ENCODE measurements at regions not wholly inside any gene's neighbourhood (a gene's known extent, or its start where the extent isn't known, plus 50 kb on each side); places are given as distances from the start of the nearest gene placed in this dataset.

DNA sequence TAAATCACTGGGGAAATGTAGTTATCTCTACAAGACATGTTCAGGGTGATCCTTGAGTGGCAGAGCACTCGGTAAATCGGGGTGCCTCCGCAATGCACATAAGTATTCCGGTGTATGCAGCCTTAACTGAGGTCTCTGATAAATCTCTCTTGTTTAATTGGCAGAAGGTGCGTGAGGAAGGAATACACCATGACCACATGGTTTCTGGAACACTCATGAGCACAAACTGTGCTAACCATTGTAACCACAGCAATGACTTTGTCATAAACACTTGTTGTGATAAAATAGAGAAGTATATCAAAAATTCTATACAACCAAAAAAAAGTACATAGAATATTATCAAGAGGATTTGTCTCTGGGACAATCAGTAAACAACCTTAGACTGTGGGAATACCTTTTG, 146.8 kb upstream of the DIO2 start:
- Histone ChIP-seq H4K20me1 (ENCODE audit: insufficient read depth, low read length) (no peaks in the 10 kb centered on the region), H3F3A (ENCODE audit: insufficient read depth, low read length) (no peaks in the 10 kb centered on the region), H3K4me1 (ENCODE audit: low read length) (no peaks in the 10 kb centered on the region), H3K9ac (ENCODE audit: low read length) (no peak overlapping the region), H3K27me3 (replicated peaks; ENCODE audit: insufficient read depth, low read length) (no peaks in the 10 kb centered on the region), H3K79me2 (ENCODE audit: low read length) (no peaks in the 10 kb centered on the region), H3K9me2 (replicated peaks; ENCODE audit: insufficient read depth, low read length) (no peaks in the 10 kb centered on the region), H2AFZ (ENCODE audit: low read length) (no peak overlapping the region), H3K27ac (ENCODE audit: low read length) (no peak overlapping the region), H3K36me3 (replicated peaks; ENCODE audit: insufficient read depth, low read length) (no peaks in the 10 kb centered on the region), H3K4me3 (ENCODE audit: low read length) (no peak overlapping the region), H3K4me2 (ENCODE audit: low read depth, low read length) (no peak overlapping the region), H3K9me3 (replicated peaks; ENCODE audit: insufficient read depth, low read length) (no peaks in the 10 kb centered on the region)
- DNase-seq = no peak
- TF ChIP-seq EZH2phosphoT487 (IDR thresholded peaks at IDR 0.05; ENCODE audit: low read length) (no peak), EZH2 (optimal IDR thresholded peaks at IDR 0.05; ENCODE audit: low read depth, low read length) (no peak)
- TF ChIP-seq, protein P1, sequence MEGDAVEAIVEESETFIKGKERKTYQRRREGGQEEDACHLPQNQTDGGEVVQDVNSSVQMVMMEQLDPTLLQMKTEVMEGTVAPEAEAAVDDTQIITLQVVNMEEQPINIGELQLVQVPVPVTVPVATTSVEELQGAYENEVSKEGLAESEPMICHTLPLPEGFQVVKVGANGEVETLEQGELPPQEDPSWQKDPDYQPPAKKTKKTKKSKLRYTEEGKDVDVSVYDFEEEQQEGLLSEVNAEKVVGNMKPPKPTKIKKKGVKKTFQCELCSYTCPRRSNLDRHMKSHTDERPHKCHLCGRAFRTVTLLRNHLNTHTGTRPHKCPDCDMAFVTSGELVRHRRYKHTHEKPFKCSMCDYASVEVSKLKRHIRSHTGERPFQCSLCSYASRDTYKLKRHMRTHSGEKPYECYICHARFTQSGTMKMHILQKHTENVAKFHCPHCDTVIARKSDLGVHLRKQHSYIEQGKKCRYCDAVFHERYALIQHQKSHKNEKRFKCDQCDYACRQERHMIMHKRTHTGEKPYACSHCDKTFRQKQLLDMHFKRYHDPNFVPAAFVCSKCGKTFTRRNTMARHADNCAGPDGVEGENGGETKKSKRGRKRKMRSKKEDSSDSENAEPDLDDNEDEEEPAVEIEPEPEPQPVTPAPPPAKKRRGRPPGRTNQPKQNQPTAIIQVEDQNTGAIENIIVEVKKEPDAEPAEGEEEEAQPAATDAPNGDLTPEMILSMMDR (IDR thresholded peaks at IDR 0.05; ENCODE audit: low read length) = no peak

DNA sequence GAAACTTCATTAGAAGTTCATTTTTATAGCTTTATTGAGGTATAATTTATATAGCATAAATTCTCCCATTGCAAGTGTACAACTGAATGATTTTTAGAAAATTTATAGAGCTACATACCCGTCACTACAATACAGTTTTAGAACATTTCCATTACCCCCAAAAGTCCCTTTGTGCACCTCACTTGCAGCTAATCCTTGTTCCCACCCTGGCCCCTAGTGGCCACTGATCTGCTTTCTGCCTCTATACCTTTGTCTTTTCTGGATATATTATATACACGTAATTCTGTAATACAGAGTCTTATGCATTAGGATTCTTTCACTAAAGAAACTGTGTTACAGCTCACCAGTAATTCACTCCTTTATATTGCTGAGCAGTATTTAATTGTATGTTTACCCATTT, 145.1 kb upstream of the DIO2 start:
- H3K9ac ChIP-seq (ENCODE audit: low read length) = no peak overlapping the region

DNA sequence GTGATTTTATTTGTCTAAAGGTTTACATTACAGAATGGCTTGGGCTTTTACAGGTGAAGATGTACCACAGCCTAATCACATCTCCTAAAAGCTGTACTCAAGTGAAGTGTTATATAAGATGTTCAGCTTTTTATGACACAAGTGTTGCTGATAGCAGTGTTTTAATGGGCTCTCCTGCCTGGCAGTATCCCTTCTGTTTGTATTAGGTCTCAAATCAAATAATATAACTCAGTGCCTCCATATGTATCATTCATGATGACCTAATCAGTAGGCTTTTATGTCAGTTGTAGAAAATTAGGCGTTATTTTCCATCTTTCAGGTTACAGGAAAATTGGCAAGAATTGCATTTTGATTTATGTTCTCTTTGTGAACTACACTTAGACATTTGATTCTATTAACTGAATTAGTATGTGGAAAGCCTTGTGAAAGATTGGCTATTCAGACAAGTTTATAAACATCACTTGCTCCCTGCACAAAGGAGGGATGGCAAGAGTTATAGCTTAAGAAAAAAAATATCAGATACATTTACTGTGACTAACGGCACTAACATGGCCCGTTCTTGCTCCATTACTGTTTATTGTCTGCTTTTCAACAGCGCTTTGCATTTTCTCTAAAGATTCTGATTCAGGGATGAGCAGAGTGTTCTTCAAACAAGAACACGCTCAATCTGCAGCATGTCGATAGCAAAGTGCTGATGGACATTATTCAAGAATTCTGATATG, 143.7 kb upstream of the DIO2 start:
- H3F3A ChIP-seq (ENCODE audit: insufficient read depth, low read length) = no peaks in the 10 kb centered on the region
- no peak overlapping the region for H2AFZ ChIP-seq (ENCODE audit: low read length)
- H4K20me1 ChIP-seq (ENCODE audit: insufficient read depth, low read length) = no peaks in the 10 kb centered on the region
- no peak for TF ChIP-seq EZH2 (optimal IDR thresholded peaks at IDR 0.05; ENCODE audit: low read depth, low read length)
- no peaks in the 10 kb centered on the region for H3K27me3 ChIP-seq (replicated peaks; ENCODE audit: insufficient read depth, low read length)
- H3K79me2 ChIP-seq (ENCODE audit: low read length) = no peaks in the 10 kb centered on the region
- H3K9me3 ChIP-seq (replicated peaks; ENCODE audit: insufficient read depth, low read length) = no peaks in the 10 kb centered on the region
- H3K9me2 ChIP-seq (replicated peaks; ENCODE audit: insufficient read depth, low read length) = no peaks in the 10 kb centered on the region
- H3K4me3 ChIP-seq (ENCODE audit: low read length) = no peak overlapping the region
- no peak overlapping the region for H3K9ac ChIP-seq (ENCODE audit: low read length)
- DNase-seq = no peak
- H3K4me1 ChIP-seq (ENCODE audit: low read length) = no peaks in the 10 kb centered on the region
- no peak overlapping the region for H3K27ac ChIP-seq (ENCODE audit: low read length)
- H3K4me2 ChIP-seq (ENCODE audit: low read depth, low read length) = no peak overlapping the region
- no peaks in the 10 kb centered on the region for H3K36me3 ChIP-seq (replicated peaks; ENCODE audit: insufficient read depth, low read length)

More for the DNA sequence above, 145.1 kb upstream of the DIO2 start:
- no peak overlapping the region for H3K4me3 ChIP-seq (ENCODE audit: low read length)
- no peak for DNase-seq
- no peaks in the 10 kb centered on the region for H3K9me2 ChIP-seq (replicated peaks; ENCODE audit: insufficient read depth, low read length)
- H3K27ac ChIP-seq (ENCODE audit: low read length) = no peak overlapping the region
- H3K4me1 ChIP-seq (ENCODE audit: low read length) = no peaks in the 10 kb centered on the region
- H3F3A ChIP-seq (ENCODE audit: insufficient read depth, low read length) = no peaks in the 10 kb centered on the region
- H3K4me2 ChIP-seq (ENCODE audit: low read depth, low read length) = no peak overlapping the region
- no peak overlapping the region for H2AFZ ChIP-seq (ENCODE audit: low read length)
- no peaks in the 10 kb centered on the region for H3K79me2 ChIP-seq (ENCODE audit: low read length)
- no peaks in the 10 kb centered on the region for H3K9me3 ChIP-seq (replicated peaks; ENCODE audit: insufficient read depth, low read length)
- no peaks in the 10 kb centered on the region for H3K27me3 ChIP-seq (replicated peaks; ENCODE audit: insufficient read depth, low read length)
- no peaks in the 10 kb centered on the region for H3K36me3 ChIP-seq (replicated peaks; ENCODE audit: insufficient read depth, low read length)
- H4K20me1 ChIP-seq (ENCODE audit: insufficient read depth, low read length) = no peaks in the 10 kb centered on the region
- TF ChIP-seq, protein P1 (IDR thresholded peaks at IDR 0.05; ENCODE audit: low read length) = no peak
- no peak for TF ChIP-seq EZH2phosphoT487 (IDR thresholded peaks at IDR 0.05; ENCODE audit: low read length)
- no peak for TF ChIP-seq EZH2 (optimal IDR thresholded peaks at IDR 0.05; ENCODE audit: low read depth, low read length)

DNA sequence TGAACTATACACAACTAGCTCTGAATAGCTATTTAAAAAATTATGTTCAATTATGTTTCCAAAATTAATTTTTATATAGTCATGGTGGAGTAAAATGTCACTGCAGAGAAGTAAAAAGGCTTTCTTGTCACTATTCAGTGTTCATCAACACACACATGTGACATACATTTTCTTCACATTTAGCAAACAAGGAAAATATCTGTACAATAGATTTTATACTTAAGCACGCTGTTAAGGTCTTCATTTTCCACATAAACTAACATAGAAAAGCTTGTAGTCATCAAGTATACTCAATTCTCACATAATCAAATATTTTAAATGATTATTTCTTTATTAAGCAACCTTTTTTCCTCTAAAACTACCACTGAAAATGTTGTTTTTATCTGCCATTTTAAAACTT, 141.2 kb upstream of the DIO2 start:
- no peaks in the 10 kb centered on the region for H3K36me3 ChIP-seq (replicated peaks; ENCODE audit: insufficient read depth, low read length)
- H3K4me3 ChIP-seq (ENCODE audit: low read length) = no peak overlapping the region
- DNase-seq = no peak
- H3K4me2 ChIP-seq (ENCODE audit: low read depth, low read length) = no peak overlapping the region
- no peaks in the 10 kb centered on the region for H3K27me3 ChIP-seq (replicated peaks; ENCODE audit: insufficient read depth, low read length)
- H3K4me1 ChIP-seq (ENCODE audit: low read length) = no peaks in the 10 kb centered on the region
- H3K9me2 ChIP-seq (replicated peaks; ENCODE audit: insufficient read depth, low read length) = no peaks in the 10 kb centered on the region
- H3F3A ChIP-seq (ENCODE audit: insufficient read depth, low read length) = no peaks in the 10 kb centered on the region
- H3K79me2 ChIP-seq (ENCODE audit: low read length) = no peaks in the 10 kb centered on the region
- TF ChIP-seq EZH2 (optimal IDR thresholded peaks at IDR 0.05; ENCODE audit: low read depth, low read length) (no peak), EZH2phosphoT487 (IDR thresholded peaks at IDR 0.05; ENCODE audit: low read length) (no peak)
- TF ChIP-seq, protein P1 (IDR thresholded peaks at IDR 0.05; ENCODE audit: low read length) = no peak
- no peak overlapping the region for H3K9ac ChIP-seq (ENCODE audit: low read length)
- no peak overlapping the region for H3K27ac ChIP-seq (ENCODE audit: low read length)
- no peaks in the 10 kb centered on the region for H3K9me3 ChIP-seq (replicated peaks; ENCODE audit: insufficient read depth, low read length)
- no peaks in the 10 kb centered on the region for H4K20me1 ChIP-seq (ENCODE audit: insufficient read depth, low read length)
- no peak overlapping the region for H2AFZ ChIP-seq (ENCODE audit: low read length)
